GM06990 (cell line): ENCODE measurements at regions not wholly inside any gene's neighbourhood (a gene's known extent, or its start where the extent isn't known, plus 50 kb on each side); places are given as distances from the start of the nearest gene placed in this dataset.
"Not testable (repeated sequence)": the region's sequence is repeated elsewhere in the genome, so short reads cannot be mapped to it uniquely, and the experiment has no call there.

Source experiments
- DNase-seq: peaks from one replicate; pipeline ENCODE4 v3.0.0-alpha.2; 2011; ENCODE audit not compliant: insufficient read length; ENCODE audit errors: extremely low read depth
- H3K27me3 ChIP-seq: replicated peaks from 2 replicates; pipeline ENCODE4 v1.6.0; 2011; ENCODE audit warnings: low read length; ENCODE audit not compliant: control insufficient read depth, insufficient read depth
- H3K36me3 ChIP-seq: 2 replicates; pipeline ENCODE4 v1.5.1; 2011; ENCODE audit warnings: low read length; ENCODE audit not compliant: control insufficient read depth, insufficient read depth
- H3K4me3 ChIP-seq: replicated peaks from 2 replicates; pipeline ENCODE4 v1.5.1; 2011; ENCODE audit warnings: low read depth, mild to moderate bottlenecking, control low read depth, low read length
- CTCF ChIP-seq: IDR thresholded peaks from 2 replicates; pipeline ENCODE4 v1.5.1; 2011; ENCODE audit warnings: low read length, control low read depth, mild to moderate bottlenecking, inconsistent platforms; ENCODE audit not compliant: insufficient read depth, poor library complexity, severe bottlenecking

- Histone ChIP-seq H3K36me3 (no peaks in the 10 kb centered on the region), H3K4me3 (no peak overlapping the region), H3K27me3 (no peaks in the 10 kb centered on the region)
- TF ChIP-seq CTCF, result no peak
- no peak for DNase-seq
Measured at GRCh38 chr2:220371211-220371610, 743.8 kb downstream of the SLC4A3 start.

GRCh38 chr2:220373878-220374277 is 746.4 kb downstream of the SLC4A3 start:
- Histone ChIP-seq H3K4me3 (no peak overlapping the region), H3K36me3 (no peaks in the 10 kb centered on the region), H3K27me3 (no peaks in the 10 kb centered on the region)
- DNase-seq, result no peak
- TF ChIP-seq CTCF, result no peak

GRCh38 chr2:220374282-220374681 is 746.9 kb downstream of the SLC4A3 start:
- no peak for DNase-seq
- Histone ChIP-seq H3K36me3 (no peaks in the 10 kb centered on the region), H3K4me3 (no peak overlapping the region), H3K27me3 (no peaks in the 10 kb centered on the region)
- no peak for TF ChIP-seq CTCF

GRCh38 chr2:220377482-220378155 is 750.2 kb downstream of the SLC4A3 start:
- DNase-seq, result no peak
- Histone ChIP-seq H3K4me3 (no peak overlapping the region), H3K36me3 (no peaks in the 10 kb centered on the region), H3K27me3 (no peaks in the 10 kb centered on the region)
- TF ChIP-seq CTCF, result no peak

- H3K4me3 ChIP-seq, H3K36me3 ChIP-seq, DNase-seq, H3K27me3 ChIP-seq: not testable (repeated sequence)
Measured at GRCh38 chr2:220387758-220388157, 760.3 kb downstream of the SLC4A3 start.

GRCh38 chr2:220393711-220394110 is 766.3 kb downstream of the SLC4A3 start:
- no peak for DNase-seq
- no peak for TF ChIP-seq CTCF
- no peaks in the 10 kb centered on the region for H3K36me3 ChIP-seq
- no peak overlapping the region for H3K4me3 ChIP-seq
- no peaks in the 10 kb centered on the region for H3K27me3 ChIP-seq
